ENCODE measurements at regions not wholly inside any gene's neighbourhood (a gene's known extent, or its start where the extent isn't known, plus 50 kb on each side); places are given as distances from the start of the nearest gene placed in this dataset.

- no peak for DNase-seq
Observed at GRCh38 chrX:142742581-142742980, 283.1 kb upstream of the SPANXN4 start.

- no peak for DNase-seq
Observed at GRCh38 chrX:142733327-142733726, 292.4 kb upstream of the SPANXN4 start.

- DNase-seq = no peak
Observed at GRCh38 chrX:142711796-142712290, 313.9 kb upstream of the SPANXN4 start.

GRCh38 chrX:142702749-142703148 lies 323.0 kb upstream of the SPANXN4 start:
- no peak for DNase-seq

- DNase-seq = no peak
Observed at GRCh38 chrX:142688256-142688655, 337.5 kb upstream of the SPANXN4 start.

GRCh38 chrX:142686653-142687283 lies 339.0 kb upstream of the SPANXN4 start:
- DNase-seq = no peak

GRCh38 chrX:142686206-142686605 lies 339.5 kb upstream of the SPANXN4 start:
- DNase-seq = no peak

- no peak for DNase-seq
Observed at GRCh38 chrX:142680038-142680437, 345.7 kb upstream of the SPANXN4 start.

- no peak for DNase-seq
Observed at GRCh38 chrX:142671036-142671435, 354.7 kb upstream of the SPANXN4 start.

GRCh38 chrX:142663330-142664095 lies 362.2 kb upstream of the SPANXN4 start:
- DNase-seq = peak in 1 of 2 experiments; percentile 3

- DNase-seq = no peak
Observed at GRCh38 chrX:142661696-142662095, 364.0 kb upstream of the SPANXN4 start.

GRCh38 chrX:142655507-142655906 lies 370.2 kb upstream of the SPANXN4 start:
- no peak for DNase-seq

- no peak for DNase-seq
Observed at GRCh38 chrX:142637206-142637605, 388.5 kb upstream of the SPANXN4 start.

GRCh38 chrX:142616636-142617035 lies 409.1 kb upstream of the SPANXN4 start:
- DNase-seq = no peak

- DNase-seq = no peak
Observed at GRCh38 chrX:142613403-142613802, 408.3 kb upstream of the MAGEC2 start.

- peak; percentile 5 to 30 for DNase-seq
Observed at GRCh38 chrX:142606629-142607028, 401.5 kb upstream of the MAGEC2 start.

- DNase-seq = no peak
Observed at GRCh38 chrX:142601792-142602191, 396.7 kb upstream of the MAGEC2 start.

GRCh38 chrX:142593361-142593862 lies 388.3 kb upstream of the MAGEC2 start:
- DNase-seq = no peak

GRCh38 chrX:142576615-142577014 lies 371.5 kb upstream of the MAGEC2 start:
- no peak for DNase-seq

GRCh38 chrX:142549923-142550322 lies 344.8 kb upstream of the MAGEC2 start:
- DNase-seq = no peak

GRCh38 chrX:142505839-142506238 lies 300.7 kb upstream of the MAGEC2 start:
- DNase-seq = no peak

GRCh38 chrX:142503967-142504643 lies 299.0 kb upstream of the MAGEC2 start:
- no peak for DNase-seq

- no peak for DNase-seq
Observed at GRCh38 chrX:142502441-142502840, 297.4 kb upstream of the MAGEC2 start.

- DNase-seq = no peak
Observed at GRCh38 chrX:142499992-142500391, 294.9 kb upstream of the MAGEC2 start.
